CD4-positive, alpha-beta T cell (primary cell): ENCODE measurements at regions not wholly inside any gene's neighbourhood (a gene's known extent, or its start where the extent isn't known, plus 50 kb on each side); places are given as distances from the start of the nearest gene placed in this dataset.

Source experiments
- ATAC-seq: fragments of 200-7000 bp; cut with Tn5 transposase; one replicate; pipeline ENCODE4 v1.10.0; 2022; ENCODE audit warnings: mild to moderate bottlenecking; ENCODE audit not compliant: poor library complexity
- CTCF ChIA-PET: fragments of 350-600 bp; sonication (Branson Sonifier 250); formaldehyde crosslinking; loops from one replicate; lab custom pipeline; 2021; ENCODE audit warnings: antibody characterized with exemption, inconsistent platforms; lab: Charles Lee
- POLR2A ChIA-PET: fragments of 350-600 bp; sonication (Branson Sonifier 250); formaldehyde crosslinking; loops from one replicate; lab custom pipeline; 2021; ENCODE audit warnings: antibody characterized with exemption, inconsistent platforms; lab: Charles Lee
- DNase-seq, 14 experiments: peaks; one replicate each; pipeline ENCODE4 v3.0.0-alpha.2; 2013 to 2020; ENCODE audit warnings: mixed read lengths in 2 of 14
- H3K27ac ChIP-seq, 2 donors: one replicate each; pipeline versions ENCODE4 v1.5.1 to v1.7.0; 2013; ENCODE audit warnings: low read length in 2 of 2, low read depth in 1 of 2, mild to moderate bottlenecking in 1 of 2
- H3K27me3 ChIP-seq, 2 experiments: 1 replicate in 1 of 2; 2 replicates in 1 of 2; pipeline versions ENCODE4 v1.6.1 to v1.7.0; 2013; ENCODE audit warnings: low read length in 2 of 2, control low read depth in 1 of 2, mild to moderate bottlenecking in 1 of 2, moderate library complexity in 1 of 2; ENCODE audit not compliant: insufficient read depth in 2 of 2, control insufficient read depth in 1 of 2
- H3K36me3 ChIP-seq: one replicate; pipeline ENCODE4 v1.6.1; 2013; ENCODE audit warnings: low read length, control low read depth; ENCODE audit not compliant: insufficient read depth
- H3K4me1 ChIP-seq: one replicate; pipeline ENCODE4 v1.6.1; 2013; ENCODE audit warnings: low read length, control low read depth; ENCODE audit not compliant: insufficient read depth
- H3K4me3 ChIP-seq: one replicate; pipeline ENCODE4 v1.5.1; 2013; ENCODE audit warnings: mild to moderate bottlenecking, low read length, moderate library complexity
- H3K9me3 ChIP-seq, 2 experiments: 1 replicate in 1 of 2; 2 replicates in 1 of 2; pipeline versions ENCODE4 v1.6.1 to v1.7.0; 2013; ENCODE audit warnings: low read length in 2 of 2, mild to moderate bottlenecking in 2 of 2, control low read depth in 1 of 2, moderate library complexity in 1 of 2; ENCODE audit not compliant: control insufficient read depth in 1 of 2, insufficient read depth in 1 of 2
- H3K27ac Mint-ChIP-seq: one replicate; pipeline ENCODE4 v1.8.0; 2020; ENCODE audit warnings: mixed read lengths
- H3K27me3 Mint-ChIP-seq: one replicate; pipeline ENCODE4 v1.8.0; 2021; ENCODE audit warnings: mixed read lengths
- H3K36me3 Mint-ChIP-seq: one replicate; pipeline ENCODE4 v1.8.0; 2021; ENCODE audit warnings: low read depth, mixed read lengths
- H3K4me1 Mint-ChIP-seq: one replicate; pipeline ENCODE4 v1.8.0; 2021; ENCODE audit warnings: low read depth, mixed read lengths
- H3K4me3 Mint-ChIP-seq: one replicate; pipeline ENCODE4 v1.8.0; 2020; ENCODE audit warnings: mild to moderate bottlenecking, mixed read lengths
- H3K9me3 Mint-ChIP-seq: one replicate; pipeline ENCODE4 v1.8.0; 2020; ENCODE audit warnings: mixed read lengths
- intact Hi-C, 2 experiments: fragments of 100-400 bp; cut with DNase I in 1 of 2; cut with micrococcal nuclease in 1 of 2; formaldehyde crosslinking; loops; one replicate each; pipeline versions ENCODE4 v1.15.1 to v1.9.0; 2023 to 2025; cut with DNase I, micrococcal nuclease
- TF ChIP-seq, protein P1 (sequence below): fragments of 200-600 bp; IDR thresholded peaks from one replicate; pipeline ENCODE4 v1.8.0; 2022; ENCODE audit warnings: antibody characterized with exemption, mild to moderate bottlenecking

DNA sequence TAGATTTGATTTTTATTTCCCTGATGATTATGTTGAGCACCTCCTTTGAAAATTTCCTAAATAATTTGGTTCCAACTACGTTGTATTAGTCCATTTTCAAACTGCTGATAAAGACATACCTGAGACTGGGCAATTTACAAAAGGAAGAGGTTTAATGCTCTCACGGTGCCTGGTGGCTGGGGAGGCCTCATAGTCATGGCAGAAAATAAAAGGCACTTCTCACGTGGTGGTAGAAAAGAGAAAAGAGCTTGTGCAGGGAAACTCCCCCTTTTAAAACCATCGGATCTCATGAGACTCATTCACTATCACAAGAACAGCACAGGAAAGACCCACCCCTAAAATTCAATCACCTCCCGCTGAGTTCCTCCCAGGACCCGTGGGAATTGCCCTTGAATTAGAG, 372.3 kb downstream of the RPL10L start:
- no peaks in the 10 kb centered on the region for H3K36me3 ChIP-seq
- H3K4me1 Mint-ChIP-seq: no peaks in the 10 kb centered on the region
- H3K27me3 ChIP-seq: no peaks in the 10 kb centered on the region
- H3K4me3 ChIP-seq: no peak overlapping the region
- ATAC-seq (no peak), DNase-seq (no peak)
- no peak overlapping the region for H3K27ac Mint-ChIP-seq
- ChIA-PET CTCF (no interaction called here), POLR2A (no interaction called here)
- no peaks in the 10 kb centered on the region for H3K36me3 Mint-ChIP-seq
- intact Hi-C loops: no loop called here
- H3K4me3 Mint-ChIP-seq: no peak overlapping the region
- H3K9me3 ChIP-seq: no peaks in the 10 kb centered on the region
- H3K4me1 ChIP-seq: no peaks in the 10 kb centered on the region
- peaks cover 3% of the 10 kb centered on the region for H3K9me3 Mint-ChIP-seq
- no peaks in the 10 kb centered on the region for H3K27me3 Mint-ChIP-seq
- TF ChIP-seq, protein P1, sequence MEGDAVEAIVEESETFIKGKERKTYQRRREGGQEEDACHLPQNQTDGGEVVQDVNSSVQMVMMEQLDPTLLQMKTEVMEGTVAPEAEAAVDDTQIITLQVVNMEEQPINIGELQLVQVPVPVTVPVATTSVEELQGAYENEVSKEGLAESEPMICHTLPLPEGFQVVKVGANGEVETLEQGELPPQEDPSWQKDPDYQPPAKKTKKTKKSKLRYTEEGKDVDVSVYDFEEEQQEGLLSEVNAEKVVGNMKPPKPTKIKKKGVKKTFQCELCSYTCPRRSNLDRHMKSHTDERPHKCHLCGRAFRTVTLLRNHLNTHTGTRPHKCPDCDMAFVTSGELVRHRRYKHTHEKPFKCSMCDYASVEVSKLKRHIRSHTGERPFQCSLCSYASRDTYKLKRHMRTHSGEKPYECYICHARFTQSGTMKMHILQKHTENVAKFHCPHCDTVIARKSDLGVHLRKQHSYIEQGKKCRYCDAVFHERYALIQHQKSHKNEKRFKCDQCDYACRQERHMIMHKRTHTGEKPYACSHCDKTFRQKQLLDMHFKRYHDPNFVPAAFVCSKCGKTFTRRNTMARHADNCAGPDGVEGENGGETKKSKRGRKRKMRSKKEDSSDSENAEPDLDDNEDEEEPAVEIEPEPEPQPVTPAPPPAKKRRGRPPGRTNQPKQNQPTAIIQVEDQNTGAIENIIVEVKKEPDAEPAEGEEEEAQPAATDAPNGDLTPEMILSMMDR: no peak
- no peak overlapping the region for H3K27ac ChIP-seq

DNA sequence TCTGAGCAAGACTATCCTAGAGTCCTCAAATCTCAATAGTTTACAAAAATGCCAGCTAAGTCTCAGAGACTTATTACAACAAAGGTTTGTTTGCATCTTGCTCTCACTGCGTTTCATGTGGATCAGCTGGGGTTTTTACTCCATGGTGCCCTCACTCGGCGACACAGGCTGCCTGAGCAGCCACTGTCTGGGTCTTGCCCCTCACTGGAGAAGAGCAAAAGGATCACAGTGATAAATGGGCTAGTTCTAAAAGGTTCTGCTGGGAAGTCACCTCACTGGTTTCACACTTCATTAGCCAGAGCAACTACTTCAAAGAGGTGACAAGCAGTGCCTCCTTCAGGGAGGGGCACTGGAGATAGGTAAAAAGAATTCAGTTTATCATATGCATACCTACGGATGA, 392.0 kb downstream of the RPL10L start:
- TF ChIP-seq, protein P1: no peak
- no peaks in the 10 kb centered on the region for H3K4me1 Mint-ChIP-seq
- no peaks in the 10 kb centered on the region for H3K27me3 Mint-ChIP-seq
- H3K4me1 ChIP-seq: no peaks in the 10 kb centered on the region
- CTCF ChIA-PET: no interaction called here
- H3K9me3 Mint-ChIP-seq: no peaks in the 10 kb centered on the region
- DNase-seq (no peak), ATAC-seq (no peak)
- H3K9me3 ChIP-seq: peaks cover 0 to 3% of the 10 kb centered on the region in 2 experiments
- no peaks in the 10 kb centered on the region for H3K36me3 Mint-ChIP-seq
- no peak overlapping the region for H3K4me3 Mint-ChIP-seq
- POLR2A ChIA-PET: no interaction called here
- H3K4me3 ChIP-seq: no peak overlapping the region
- no peak overlapping the region for H3K27ac ChIP-seq
- no peaks in the 10 kb centered on the region for H3K36me3 ChIP-seq
- H3K27ac Mint-ChIP-seq: no peak overlapping the region
- intact Hi-C loops: no loop called here
- H3K27me3 ChIP-seq: no peaks in the 10 kb centered on the region

DNA sequence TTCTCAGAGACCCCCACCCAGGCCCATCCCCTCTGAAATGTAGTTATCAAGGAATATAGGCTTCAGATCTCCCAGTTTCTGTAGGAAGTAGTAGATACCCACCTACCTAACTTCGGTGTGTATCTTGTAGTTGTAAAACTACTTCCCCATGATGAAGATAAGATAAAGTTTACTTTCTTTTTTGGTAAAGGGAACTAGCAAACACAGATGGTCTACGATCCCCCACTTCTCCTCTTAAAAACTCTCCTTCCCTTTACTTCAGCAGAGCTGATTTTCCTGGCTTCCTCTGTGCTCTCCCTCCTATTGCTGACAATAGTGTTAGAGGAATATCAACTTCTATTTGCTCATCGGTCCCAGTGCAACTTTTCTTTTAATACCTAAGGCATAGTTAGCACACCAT, 395.2 kb downstream of the RPL10L start:
- ATAC-seq: no peak
- CTCF ChIA-PET: no interaction called here
- no peaks in the 10 kb centered on the region for H3K36me3 Mint-ChIP-seq
- no peaks in the 10 kb centered on the region for H3K27me3 ChIP-seq
- no peaks in the 10 kb centered on the region for H3K27me3 Mint-ChIP-seq
- no peaks in the 10 kb centered on the region for H3K36me3 ChIP-seq
- H3K4me3 ChIP-seq: no peak overlapping the region
- H3K9me3 Mint-ChIP-seq: no peaks in the 10 kb centered on the region
- peaks cover 0 to 3% of the 10 kb centered on the region in 2 experiments for H3K9me3 ChIP-seq
- intact Hi-C loops: no loop called here
- TF ChIP-seq, protein P1: no peak
- H3K4me1 Mint-ChIP-seq: no peaks in the 10 kb centered on the region
- POLR2A ChIA-PET: no interaction called here
- DNase-seq: no peak
- no peak overlapping the region for H3K4me3 Mint-ChIP-seq
- H3K4me1 ChIP-seq: no peaks in the 10 kb centered on the region
- no peak overlapping the region for H3K27ac ChIP-seq
- H3K27ac Mint-ChIP-seq: no peak overlapping the region
